SK-N-SH (cell line): ENCODE measurements at regions not wholly inside any gene's neighbourhood (a gene's known extent, or its start where the extent isn't known, plus 50 kb on each side); places are given as distances from the start of the nearest gene placed in this dataset.

Experiments used
- CTCF ChIP-seq: fragments of 200-600 bp; sonication (generic); IDR thresholded peaks from 2 replicates; pipeline ENCODE4 v1.6.1; 2017; ENCODE audit warnings: antibody characterized with exemption, mild to moderate bottlenecking, moderate library complexity
- GABPA ChIP-seq: IDR thresholded peaks from 2 replicates; pipeline ENCODE4 v1.4.0; 2012; ENCODE audit warnings: low read depth, mild to moderate bottlenecking
- MAX ChIP-seq: IDR thresholded peaks from 2 replicates; pipeline ENCODE4 v1.4.0; 2012; ENCODE audit warnings: low read depth
- NFIC ChIP-seq: IDR thresholded peaks from 2 replicates; pipeline ENCODE4 v1.4.0; 2012; ENCODE audit warnings: borderline replicate concordance
- POLR2AphosphoS5 ChIP-seq: IDR thresholded peaks from 2 replicates; pipeline ENCODE4 v1.6.1; 2012; ENCODE audit warnings: low read depth, low read length

DNA sequence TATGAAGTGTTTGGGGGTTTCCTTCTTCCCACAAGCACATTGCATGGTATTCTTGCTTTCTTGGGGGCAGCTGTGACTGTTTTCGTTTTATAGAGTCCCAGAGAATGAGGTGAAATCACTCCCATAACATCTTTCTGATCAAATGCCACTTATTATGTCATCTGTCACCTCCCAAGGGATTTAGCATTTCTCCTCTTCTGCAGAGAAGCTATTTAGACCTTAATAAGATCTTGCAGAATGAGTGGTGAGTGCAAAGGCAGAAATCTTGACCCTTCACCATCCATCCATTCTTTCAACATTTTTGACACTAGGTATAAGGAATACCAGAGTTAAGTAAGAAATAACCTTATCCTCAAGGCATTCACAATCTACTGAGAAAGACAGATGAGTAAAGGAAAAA lies 318.6 kb upstream of the POU3F1 start:
- no peak for TF ChIP-seq CTCF
- no peak for TF ChIP-seq GABPA
- no peak for TF ChIP-seq POLR2AphosphoS5
- TF ChIP-seq MAX, result no peak
- no peak for TF ChIP-seq NFIC
